Prostate gland (tissue), 2 donors: ENCODE measurements at regions not wholly inside any gene's neighbourhood (a gene's known extent, or its start where the extent isn't known, plus 50 kb on each side); places are given as distances from the start of the nearest gene placed in this dataset.

Experiments used
- CTCF ChIP-seq, 4 experiments: fragments of 200-600 bp in 2 of 4; fragments of 450-650 bp in 2 of 4; sonication (generic) in 2 of 4; IDR thresholded peaks; 1 replicate in 3 of 4; 2 replicates in 1 of 4; pipeline ENCODE4 v1.5.1; 2016 to 2019; ENCODE audit warnings: antibody characterized with exemption in 4 of 4, mild to moderate bottlenecking in 2 of 4, moderate library complexity in 2 of 4
- POLR2A ChIP-seq: fragments of 450-650 bp; IDR thresholded peaks from one replicate; pipeline ENCODE4 v1.6.1; 2016; ENCODE audit warnings: antibody characterized with exemption, mild to moderate bottlenecking
- POLR2AphosphoS5 ChIP-seq: sonication (generic); formaldehyde crosslinking; IDR thresholded peaks from one replicate; pipeline ENCODE4 v1.6.1; 2017; ENCODE audit warnings: antibody characterized with exemption

- TF ChIP-seq POLR2A: no peak
- no peak for TF ChIP-seq CTCF (IDR thresholded peaks at IDR 0.05)
- TF ChIP-seq POLR2AphosphoS5: no peak
These were observed 211.1 kb upstream of the WSB1 start for GRCh38 chr17:27082775-27083154.
